Stimulated activated CD4-positive, alpha-beta T cell treated with anti-CD3 and anti-CD28 coated beads, TNF-alpha, amount 100 ng/mL, for 24 hours (primary cell): ENCODE measurements at regions not wholly inside any gene's neighbourhood (a gene's known extent, or its start where the extent isn't known, plus 50 kb on each side); places are given as distances from the start of the nearest gene placed in this dataset.
A peak's percentile ranks its signal among the peaks of the same experiment; 100 is the strongest.
"Not testable (repeated sequence)": the region's sequence is repeated elsewhere in the genome, so short reads cannot be mapped to it uniquely, and the experiment has no call there.

Source experiments
- DNase-seq, 3 experiments: peaks; one replicate each; pipeline ENCODE4 v3.0.0-alpha.2; 2020; ENCODE audit warnings: low read depth in 3 of 3

GRCh38 chr4:86481440-86481839 lies 112.7 kb upstream of the PTPN13 start:
- DNase-seq = no peak

DNA sequence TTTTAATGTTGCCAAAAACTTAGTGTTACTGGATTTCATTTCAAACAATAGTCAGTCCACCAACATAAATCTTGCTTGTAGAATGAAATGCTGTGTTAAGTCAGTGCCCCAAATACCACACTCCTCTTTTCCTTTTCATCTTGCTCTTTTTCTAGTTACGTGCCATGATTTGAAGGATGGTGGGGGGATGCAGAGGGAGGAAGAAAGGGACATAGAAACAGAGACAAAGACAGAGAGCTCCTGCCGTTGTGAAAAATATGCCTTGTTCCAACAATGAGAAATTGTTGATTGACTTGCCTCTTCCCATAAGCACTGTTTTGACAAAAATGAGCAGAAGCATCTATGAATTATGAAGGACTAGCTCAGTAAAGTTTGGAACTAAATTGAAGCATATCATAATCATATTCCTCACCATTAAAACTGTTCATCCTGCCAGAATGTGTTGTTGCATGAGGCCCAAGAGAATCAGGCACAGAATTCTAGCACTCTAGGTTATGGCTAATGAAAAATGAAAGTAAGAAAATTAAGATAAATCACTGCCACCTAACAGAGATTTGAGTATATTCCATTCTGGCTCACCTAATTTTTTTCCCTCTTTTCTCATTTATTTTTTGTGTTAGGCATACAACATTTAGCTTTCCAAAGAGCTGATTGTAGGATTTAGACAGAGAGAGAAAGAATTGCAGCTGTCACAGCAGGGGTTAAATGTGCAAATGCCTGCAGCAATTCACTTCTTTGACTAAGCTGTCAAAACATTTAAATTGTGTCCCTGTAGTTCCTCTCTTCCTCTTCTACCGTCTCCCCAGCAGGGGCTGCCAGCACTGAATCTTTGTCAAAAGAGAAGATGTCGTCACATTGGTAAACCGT lies 111.6 kb upstream of the PTPN13 start:
- no peak for DNase-seq

DNA sequence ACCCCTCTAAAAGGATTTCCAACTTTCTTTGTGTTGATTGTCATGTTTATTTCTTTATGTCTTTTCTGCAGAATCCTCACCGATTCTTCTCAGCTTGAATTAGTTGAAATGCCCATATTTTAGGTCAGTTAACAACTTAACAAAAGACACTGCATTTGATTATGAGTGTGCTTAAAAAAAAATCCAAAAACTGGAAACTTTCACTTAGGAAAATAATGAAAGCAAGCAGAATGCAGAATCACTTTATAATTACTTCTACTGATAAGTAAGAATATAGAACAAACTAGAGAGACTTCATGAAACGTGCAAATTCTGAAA lies 111.0 kb upstream of the PTPN13 start:
- no peak for DNase-seq

GRCh38 chr4:86483773-86484172 lies 110.3 kb upstream of the PTPN13 start:
- DNase-seq = no peak

DNA sequence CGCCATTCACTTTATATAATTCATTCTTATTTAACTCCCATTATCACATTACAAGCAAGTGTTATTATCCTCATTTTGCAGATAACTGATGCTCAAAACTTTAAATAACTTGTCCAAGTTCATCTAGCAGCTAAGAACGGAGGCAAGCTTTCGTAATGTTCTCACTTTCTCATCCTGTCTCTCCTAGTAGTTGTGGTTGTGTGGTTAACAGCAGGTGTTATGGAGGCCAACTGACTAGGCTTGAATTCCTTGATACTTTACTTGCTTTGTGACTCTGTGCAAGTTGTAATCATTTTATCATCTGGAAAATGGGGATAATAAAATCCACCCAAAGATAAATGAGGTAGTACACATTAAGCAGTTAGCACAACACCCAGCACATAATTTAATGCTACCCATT lies 109.9 kb upstream of the PTPN13 start:
- DNase-seq = no peak

- no peak for DNase-seq
Observed at GRCh38 chr4:86487738-86488348, 106.3 kb upstream of the PTPN13 start.

- no peak for DNase-seq
Observed at GRCh38 chr4:86493460-86493859, 100.7 kb upstream of the PTPN13 start.

- DNase-seq = peak in 2 of 3 experiments; percentile 3 to 13
Observed at GRCh38 chr4:86496094-86497080, 97.7 kb upstream of the PTPN13 start.

GRCh38 chr4:86497131-86497530 lies 97.0 kb upstream of the PTPN13 start:
- DNase-seq = no peak

DNA sequence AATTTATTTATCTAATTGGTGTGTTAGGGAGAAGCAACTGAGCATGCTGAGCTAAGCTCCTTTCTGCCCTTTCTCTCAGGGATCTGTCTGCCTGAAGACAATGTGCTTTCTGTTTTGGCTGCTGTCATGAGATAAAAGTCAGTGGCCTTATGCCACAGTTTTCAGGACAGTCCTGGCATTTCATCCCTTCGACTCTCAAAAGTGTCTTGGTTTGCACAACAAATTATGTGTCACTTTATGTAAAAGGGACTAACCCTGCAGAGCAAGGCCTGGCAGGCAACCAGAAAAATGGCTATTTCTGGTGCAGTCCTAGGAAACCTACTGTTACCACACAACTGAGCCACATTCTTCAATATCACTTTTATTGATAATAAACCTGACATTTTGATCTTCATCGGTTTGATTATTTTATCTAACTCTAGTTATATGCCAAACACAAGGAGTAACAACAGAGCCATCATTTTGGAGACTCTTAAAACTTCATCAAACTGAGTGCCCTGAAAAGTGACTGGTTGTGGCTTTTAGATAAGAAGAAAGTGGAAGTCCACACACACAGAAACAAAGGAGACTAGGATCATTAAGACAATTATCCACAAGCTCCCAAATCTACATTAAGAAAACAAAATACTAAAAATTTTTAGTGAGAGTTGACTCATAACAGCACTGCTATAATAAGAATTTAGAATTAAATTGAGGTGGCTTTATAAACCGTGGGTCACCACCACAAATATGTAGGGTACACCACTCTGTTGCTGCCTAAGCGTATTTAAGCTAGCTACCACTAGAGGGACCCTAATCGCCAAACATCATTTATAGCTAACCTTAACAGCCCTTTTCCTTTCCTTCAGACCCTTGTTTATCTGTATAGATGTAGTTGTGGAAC lies 95.9 kb upstream of the PTPN13 start:
- no peak for DNase-seq

DNA sequence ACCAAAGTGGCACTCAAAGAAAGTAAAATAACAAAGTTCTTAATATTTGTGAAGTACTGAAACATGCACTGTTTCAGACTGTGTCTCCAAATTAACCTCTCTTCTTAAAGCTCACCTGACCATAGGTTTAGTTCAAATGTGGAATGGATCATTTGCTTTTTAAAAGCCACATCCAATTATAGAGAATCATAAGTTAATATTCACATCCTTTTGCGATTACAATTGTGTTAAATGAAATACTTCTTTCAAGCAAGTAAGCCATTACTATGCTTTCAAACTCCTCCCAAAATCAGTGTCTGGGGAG lies 95.3 kb upstream of the PTPN13 start:
- no peak for DNase-seq

GRCh38 chr4:86500527-86500926 lies 93.6 kb upstream of the PTPN13 start:
- no peak for DNase-seq

DNA sequence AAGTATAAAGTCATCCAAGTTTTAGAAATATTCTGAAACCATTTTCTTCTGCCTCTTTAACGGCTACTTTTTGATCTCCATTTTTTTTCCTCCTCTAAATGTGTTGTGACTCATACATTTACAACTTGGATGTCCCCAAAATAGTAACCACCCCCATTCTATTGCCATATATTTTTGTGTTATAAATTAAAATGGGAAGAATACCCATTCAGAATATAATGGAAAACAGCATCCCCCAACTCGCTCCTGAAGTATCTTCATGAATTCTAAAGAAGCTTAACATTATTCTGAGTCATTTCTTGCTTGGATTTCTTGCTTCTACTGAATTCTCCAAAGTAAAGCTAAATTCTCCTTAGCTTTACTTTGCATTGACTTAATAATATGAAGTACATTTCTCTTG lies 92.0 kb upstream of the PTPN13 start:
- no peak for DNase-seq

GRCh38 chr4:86506591-86506990 lies 87.5 kb upstream of the PTPN13 start:
- DNase-seq = no peak

DNA sequence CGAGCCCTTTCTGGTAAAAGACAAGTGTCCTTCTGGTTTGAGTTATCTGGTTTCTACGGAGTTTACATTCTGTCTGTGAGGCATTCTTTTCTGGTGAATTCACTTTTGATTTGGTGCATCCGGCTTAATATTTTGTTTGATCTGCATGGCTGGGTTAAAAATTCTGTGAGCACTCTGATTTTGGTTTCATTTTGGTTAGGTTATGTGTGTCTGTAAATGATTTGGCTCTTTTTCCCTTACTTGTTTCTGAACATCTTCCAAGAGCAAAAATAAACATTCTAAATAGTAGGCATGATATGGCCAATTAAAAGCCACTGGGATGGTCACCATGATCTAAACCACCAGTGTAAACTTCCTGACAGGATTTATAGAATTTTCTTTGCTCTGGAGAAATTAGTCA lies 85.7 kb upstream of the PTPN13 start:
- no peak for DNase-seq

DNA sequence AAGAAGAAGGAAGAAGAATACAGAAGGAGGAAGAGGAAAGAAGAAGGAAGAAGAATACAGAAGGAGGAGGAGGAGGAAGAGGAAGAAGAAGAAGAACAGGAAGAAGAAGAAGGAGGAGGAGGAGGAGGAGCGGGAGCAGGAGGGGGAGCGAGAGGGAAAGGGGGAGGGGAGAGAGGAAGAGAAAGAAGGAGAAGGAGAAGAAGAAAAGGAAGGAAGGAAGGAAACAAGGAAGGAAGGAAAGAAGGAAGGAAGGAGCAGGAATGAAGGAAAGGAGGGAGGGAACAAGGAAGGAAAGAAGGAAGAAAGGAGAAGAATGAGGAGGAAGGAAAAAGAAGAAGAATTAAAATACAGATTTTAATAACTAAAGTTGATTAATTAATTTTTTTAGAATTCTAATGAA lies 82.5 kb upstream of the PTPN13 start:
- no peak for DNase-seq

DNA sequence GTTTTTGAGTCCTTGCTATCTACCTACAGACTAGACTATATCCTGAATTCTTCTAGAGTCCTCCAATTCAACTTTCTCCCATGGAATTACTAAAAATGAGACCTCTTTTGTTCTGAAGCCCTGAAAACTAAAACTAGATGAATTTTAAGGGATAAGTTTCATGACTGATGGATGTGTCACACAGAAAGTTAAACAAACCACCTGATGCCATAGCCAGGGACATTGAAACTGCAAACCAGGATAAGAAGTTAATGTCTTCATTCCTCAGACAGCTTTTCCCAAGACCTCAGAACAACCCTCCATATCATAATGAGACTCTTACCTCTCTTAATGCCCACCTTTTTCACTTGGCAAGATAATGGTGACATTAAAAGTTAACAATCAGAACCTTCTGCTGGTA lies 81.5 kb upstream of the PTPN13 start:
- no peak for DNase-seq

GRCh38 chr4:86515963-86516362 lies 78.2 kb upstream of the PTPN13 start:
- not testable (repeated sequence) for DNase-seq

DNA sequence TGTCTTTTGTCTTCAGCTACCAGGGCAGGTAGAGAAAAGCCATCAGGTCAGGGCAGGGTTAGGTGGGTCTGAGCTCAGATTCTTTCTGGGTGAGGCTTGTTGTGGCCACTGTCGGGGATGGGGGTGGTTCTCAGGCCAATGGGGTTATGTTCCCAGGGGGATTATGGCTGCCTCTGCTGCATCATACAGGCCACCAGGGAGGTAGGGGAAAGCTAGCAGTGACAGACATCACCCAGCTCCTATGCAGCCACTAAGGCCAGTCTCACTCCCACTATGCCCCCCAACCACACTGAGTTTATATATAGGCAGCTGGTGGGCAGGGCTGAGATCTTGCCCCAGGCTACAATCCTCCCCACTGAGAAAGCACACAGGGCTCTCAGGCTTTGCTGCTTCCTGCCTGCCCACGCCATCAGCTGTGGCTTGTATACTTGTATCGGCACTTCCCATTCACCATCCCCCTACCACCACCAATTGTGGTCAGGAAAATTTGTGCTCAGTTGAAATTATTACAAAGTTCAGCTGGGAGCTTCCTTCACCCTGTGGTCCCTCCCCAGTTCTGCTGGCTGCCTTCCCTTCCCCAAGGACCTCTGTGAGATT lies 72.6 kb upstream of the PTPN13 start:
- DNase-seq = no peak

DNA sequence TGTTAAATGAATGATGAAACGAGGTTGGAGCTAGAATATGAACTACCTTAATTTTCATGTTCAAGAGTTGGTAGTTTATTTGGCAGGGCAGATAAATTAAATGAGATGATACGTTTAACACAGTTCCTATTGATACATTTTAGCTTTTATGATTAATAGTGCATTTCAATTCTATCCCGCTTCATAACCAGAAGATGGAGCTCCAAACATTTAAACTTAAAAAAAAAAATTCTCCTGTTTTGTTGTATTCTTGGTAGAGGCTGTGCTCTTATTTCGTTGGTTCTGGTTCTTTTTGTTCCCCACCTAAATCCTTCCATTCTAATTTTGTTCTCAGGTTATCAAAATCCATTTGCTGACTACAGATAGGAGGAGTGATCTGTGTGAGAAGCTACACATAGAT lies 71.8 kb upstream of the PTPN13 start:
- no peak for DNase-seq

DNA sequence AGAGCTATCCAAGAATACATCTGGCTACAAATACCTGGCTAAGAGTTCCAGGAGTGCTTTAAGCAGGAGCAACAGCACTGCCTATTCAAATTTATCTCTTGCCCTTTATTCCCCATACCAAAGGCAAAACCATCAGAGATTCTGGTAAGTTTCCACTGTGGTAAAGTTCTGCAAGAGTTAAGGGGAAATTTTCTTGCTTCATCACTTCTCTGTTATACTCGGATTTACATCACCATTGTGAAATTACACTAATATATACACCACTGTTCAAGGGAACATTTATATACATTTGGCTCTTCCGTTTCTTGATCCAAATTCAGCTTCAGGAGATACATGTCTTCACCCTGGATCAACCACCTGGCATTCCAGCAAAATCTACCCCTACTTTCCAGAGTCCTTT lies 70.8 kb upstream of the PTPN13 start:
- DNase-seq = no peak
